ENCODE measurements at regions not wholly inside any gene's neighbourhood (a gene's known extent, or its start where the extent isn't known, plus 50 kb on each side); places are given as distances from the start of the nearest gene placed in this dataset.

DNA sequence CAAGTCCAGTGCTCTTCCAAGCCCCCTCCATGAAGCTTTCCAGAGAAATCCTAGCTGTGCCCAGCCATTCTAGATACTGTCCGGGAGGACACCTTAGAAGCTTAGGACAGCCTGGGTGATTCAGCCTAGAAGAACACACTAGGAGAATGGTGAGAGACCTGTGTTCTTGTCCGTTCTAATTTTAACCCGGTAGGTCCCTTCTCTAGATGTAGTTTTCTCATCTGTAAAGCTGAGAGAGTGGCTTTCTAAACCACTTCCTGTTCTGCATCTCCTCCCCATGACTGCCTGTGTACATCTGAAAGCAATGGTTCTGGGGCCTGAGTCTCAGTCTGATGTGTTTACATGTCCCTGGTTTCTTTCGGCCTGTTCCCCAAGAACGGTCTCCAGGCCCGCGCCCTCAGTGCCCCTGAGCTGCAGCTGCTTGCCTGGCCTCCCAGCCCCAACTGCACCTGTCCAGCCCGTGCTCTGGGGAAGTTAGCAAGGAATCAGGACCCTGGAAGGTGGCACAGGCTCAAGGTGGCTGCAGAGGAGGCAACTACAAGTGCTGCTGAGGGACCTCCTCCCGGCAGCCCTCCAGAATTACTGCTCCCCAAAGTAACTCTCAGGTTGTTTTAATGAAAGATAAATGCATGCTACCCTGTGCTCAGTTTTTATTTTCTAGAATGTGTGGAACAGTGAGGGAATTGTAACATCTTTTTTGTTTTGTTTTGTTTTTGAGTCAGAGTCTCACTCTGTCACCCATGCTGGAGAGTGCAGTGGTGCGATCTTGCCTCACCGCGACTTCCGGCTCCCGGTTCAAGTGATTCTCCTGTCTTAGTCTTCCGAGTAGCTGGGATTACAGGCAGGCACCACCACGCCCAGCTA, 105.9 kb downstream of the LBH start:
- Mint-ChIP-seq H3K27ac (peak overlapping the region; percentile 98), H3K9me3 (no peaks in the 10 kb centered on the region), H3K4me1 (ENCODE audit: low read depth) (peaks cover 87% of the 10 kb centered on the region), H3K4me3 (peak overlapping the region; percentile 80), H3K27me3 (no peaks in the 10 kb centered on the region), H3K36me3 (ENCODE audit: low read depth) (no peaks in the 10 kb centered on the region)
- Histone ChIP-seq H3K4me3 (ENCODE audit: low read length) (peak overlapping the region; percentile 20), H3K9me3 (ENCODE audit: control insufficient read depth in 1 of 2, insufficient read depth in 1 of 2, low read length in 2 of 2) (no peaks in the 10 kb centered on the region), H3K36me3 (ENCODE audit: insufficient read depth, low read length) (no peaks in the 10 kb centered on the region), H3K27me3 (ENCODE audit: control insufficient read depth in 1 of 2, insufficient read depth in 2 of 2, low read length in 2 of 2) (no peaks in the 10 kb centered on the region), H3K27ac (ENCODE audit: low read depth in 1 of 2, low read length in 2 of 2) (peak overlapping the region; percentile 54 to 68), H3K4me1 (ENCODE audit: insufficient read depth, low read length) (peaks cover 76% of the 10 kb centered on the region)
- TF ChIP-seq, protein P1, sequence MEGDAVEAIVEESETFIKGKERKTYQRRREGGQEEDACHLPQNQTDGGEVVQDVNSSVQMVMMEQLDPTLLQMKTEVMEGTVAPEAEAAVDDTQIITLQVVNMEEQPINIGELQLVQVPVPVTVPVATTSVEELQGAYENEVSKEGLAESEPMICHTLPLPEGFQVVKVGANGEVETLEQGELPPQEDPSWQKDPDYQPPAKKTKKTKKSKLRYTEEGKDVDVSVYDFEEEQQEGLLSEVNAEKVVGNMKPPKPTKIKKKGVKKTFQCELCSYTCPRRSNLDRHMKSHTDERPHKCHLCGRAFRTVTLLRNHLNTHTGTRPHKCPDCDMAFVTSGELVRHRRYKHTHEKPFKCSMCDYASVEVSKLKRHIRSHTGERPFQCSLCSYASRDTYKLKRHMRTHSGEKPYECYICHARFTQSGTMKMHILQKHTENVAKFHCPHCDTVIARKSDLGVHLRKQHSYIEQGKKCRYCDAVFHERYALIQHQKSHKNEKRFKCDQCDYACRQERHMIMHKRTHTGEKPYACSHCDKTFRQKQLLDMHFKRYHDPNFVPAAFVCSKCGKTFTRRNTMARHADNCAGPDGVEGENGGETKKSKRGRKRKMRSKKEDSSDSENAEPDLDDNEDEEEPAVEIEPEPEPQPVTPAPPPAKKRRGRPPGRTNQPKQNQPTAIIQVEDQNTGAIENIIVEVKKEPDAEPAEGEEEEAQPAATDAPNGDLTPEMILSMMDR (IDR thresholded peaks at IDR 0.05): no peak
- CTCF ChIA-PET: interaction anchor here (0.6 to 2.3 kb wide), 6 partner anchors 71 to 370 kb away, joined by 3 to 7 read pairs (median 4); no protein-coding TSS in a partner anchor
- DNase-seq (peak in 13 of 14 experiments; percentile 21 to 84 (median 52)), ATAC-seq (ENCODE audit: poor library complexity) (peak; percentile 77)
- POLR2A ChIA-PET: interaction anchor here (0.8 to 6.3 kb wide), 30 partner anchors 9 to 191 kb away, joined by 3 to 93 read pairs (median 5); partner anchors contain the start of genes LBH, LCLAT1 and YPEL5
- intact Hi-C loops (cut with DNase I, micrococcal nuclease): loop anchor here (2.0 to 10.0 kb wide), 9 partner anchors 70 to 368 kb away; partner anchors contain the start of genes LCLAT1 (in 2 of the 2) and LBH (in 1 of the 2)

DNA sequence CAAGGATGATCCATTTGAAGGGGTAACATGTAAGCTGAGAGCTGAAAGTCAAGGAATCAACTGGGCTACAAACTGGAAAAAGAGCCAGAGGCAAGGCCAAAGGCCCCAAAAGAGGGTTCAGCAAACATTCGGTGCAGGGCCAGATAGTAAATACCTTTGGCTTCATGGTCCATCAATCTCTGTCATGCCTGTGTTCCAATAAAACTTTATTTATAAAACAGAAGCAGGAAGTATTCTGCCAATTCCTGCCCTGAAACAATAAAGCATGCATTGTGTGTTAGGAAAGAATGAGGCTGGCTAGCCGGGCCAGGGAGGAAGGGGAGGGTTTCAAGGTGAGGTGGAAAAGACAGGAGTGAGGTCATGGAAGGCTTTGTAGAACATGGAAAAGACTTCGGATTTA, 107.1 kb downstream of the LBH start:
- no peaks in the 10 kb centered on the region for H3K36me3 ChIP-seq (ENCODE audit: insufficient read depth, low read length)
- POLR2A ChIA-PET: interaction anchor here (0.8 to 6.3 kb wide), 7 partner anchors 9 to 129 kb away, joined by 4 to 93 read pairs (median 13); no protein-coding TSS in a partner anchor
- H3K36me3 Mint-ChIP-seq (ENCODE audit: low read depth): no peaks in the 10 kb centered on the region
- CTCF ChIA-PET: no interaction called here
- H3K27me3 ChIP-seq (ENCODE audit: control insufficient read depth in 1 of 2, insufficient read depth in 2 of 2, low read length in 2 of 2): no peaks in the 10 kb centered on the region
- peaks cover 63% of the 10 kb centered on the region for H3K4me1 ChIP-seq (ENCODE audit: insufficient read depth, low read length)
- H3K4me1 Mint-ChIP-seq (ENCODE audit: low read depth): peaks cover 77% of the 10 kb centered on the region
- peaks cover 0 to 4% of the 10 kb centered on the region in 2 experiments for H3K9me3 ChIP-seq (ENCODE audit: control insufficient read depth in 1 of 2, insufficient read depth in 1 of 2, low read length in 2 of 2)
- H3K4me3 Mint-ChIP-seq: no peak overlapping the region
- H3K4me3 ChIP-seq (ENCODE audit: low read length): no peak overlapping the region
- DNase-seq: no peak
- no peaks in the 10 kb centered on the region for H3K9me3 Mint-ChIP-seq
- TF ChIP-seq, protein P1 (IDR thresholded peaks at IDR 0.05): no peak
- ATAC-seq (ENCODE audit: poor library complexity): no peak
- peak overlapping the region; percentile 98 for H3K27ac Mint-ChIP-seq
- intact Hi-C loops (cut with DNase I, micrococcal nuclease): loop anchor here (5.0 to 10.0 kb wide), 5 partner anchors 81 to 366 kb away; partner anchors contain the start of genes LBH (in 1 of the 2) and LCLAT1 (in 1 of the 2)
- H3K27ac ChIP-seq (ENCODE audit: low read depth in 1 of 2, low read length in 2 of 2): peak overlapping the region; percentile 54 to 68
- no peaks in the 10 kb centered on the region for H3K27me3 Mint-ChIP-seq

DNA sequence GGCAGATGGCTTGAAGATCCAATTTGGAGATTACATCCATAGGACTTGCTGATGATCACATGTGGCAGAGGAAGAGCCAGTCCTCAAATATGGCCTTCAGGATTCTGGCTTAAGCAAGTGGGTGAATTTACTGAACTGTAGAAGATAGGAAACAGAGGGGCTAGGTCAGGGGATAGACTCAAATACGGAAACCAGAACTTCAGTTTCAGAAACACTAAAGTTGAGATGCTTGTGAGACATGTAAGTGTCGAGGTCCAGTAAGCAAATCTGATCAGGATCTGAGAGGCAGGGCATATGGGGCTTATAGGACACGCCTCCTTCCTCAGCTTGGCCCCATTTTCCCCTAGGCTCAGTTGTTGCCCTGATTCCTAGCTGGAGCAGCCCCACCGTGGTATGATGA, 107.7 kb downstream of the LBH start:
- no peak overlapping the region for H3K27ac ChIP-seq (ENCODE audit: low read depth in 1 of 2, low read length in 2 of 2)
- Mint-ChIP-seq H3K27me3 (no peaks in the 10 kb centered on the region), H3K4me1 (ENCODE audit: low read depth) (peaks cover 71% of the 10 kb centered on the region), H3K9me3 (no peaks in the 10 kb centered on the region), H3K36me3 (ENCODE audit: low read depth) (no peaks in the 10 kb centered on the region), H3K4me3 (no peak overlapping the region), H3K27ac (peak overlapping the region; percentile 98)
- no peaks in the 10 kb centered on the region for H3K36me3 ChIP-seq (ENCODE audit: insufficient read depth, low read length)
- ChIA-PET CTCF (no interaction called here), POLR2A (no interaction called here)
- H3K4me3 ChIP-seq (ENCODE audit: low read length): no peak overlapping the region
- no peak for DNase-seq
- intact Hi-C loops (cut with DNase I, micrococcal nuclease): loop anchor here (5.0 to 10.0 kb wide), 5 partner anchors 82 to 366 kb away; partner anchors contain the start of genes LBH (in 1 of the 2) and LCLAT1 (in 1 of the 2)
- H3K4me1 ChIP-seq (ENCODE audit: insufficient read depth, low read length): peaks cover 57% of the 10 kb centered on the region
- TF ChIP-seq, protein P1 (IDR thresholded peaks at IDR 0.05): no peak
- H3K27me3 ChIP-seq (ENCODE audit: control insufficient read depth in 1 of 2, insufficient read depth in 2 of 2, low read length in 2 of 2): no peaks in the 10 kb centered on the region
- peaks cover 0 to 4% of the 10 kb centered on the region in 2 experiments for H3K9me3 ChIP-seq (ENCODE audit: control insufficient read depth in 1 of 2, insufficient read depth in 1 of 2, low read length in 2 of 2)
- no peak for ATAC-seq (ENCODE audit: poor library complexity)

Data from CD4-positive, alpha-beta T cell (primary cell).